B cell (primary cell): ENCODE measurements at regions not wholly inside any gene's neighbourhood (a gene's known extent, or its start where the extent isn't known, plus 50 kb on each side); places are given as distances from the start of the nearest gene placed in this dataset.

ENCODE experiments used
- ATAC-seq: fragments of 200-7000 bp; cut with Tn5 transposase; one replicate; pipeline ENCODE4 v1.10.0; 2021; ENCODE audit warnings: low read depth, mild to moderate bottlenecking, moderate number of reproducible peaks, moderate library complexity
- CTCF ChIA-PET: fragments of 350-600 bp; sonication (Branson Sonifier 250); formaldehyde crosslinking; loops from one replicate; lab custom pipeline; 2021; ENCODE audit warnings: antibody characterized with exemption, inconsistent platforms; lab: Charles Lee
- POLR2A ChIA-PET: fragments of 350-600 bp; sonication (Branson Sonifier 250); formaldehyde crosslinking; loops from one replicate; lab custom pipeline; 2021; ENCODE audit warnings: antibody characterized with exemption; lab: Charles Lee
- DNase-seq: peaks from one replicate; pipeline ENCODE4 v3.0.0; 2013
- H2AFZ ChIP-seq: 2 replicates; pipeline ENCODE4 v1.6.1; 2012; ENCODE audit warnings: mild to moderate bottlenecking, low read depth, low read length; ENCODE audit not compliant: insufficient read depth, poor library complexity, severe bottlenecking
- H3K27ac ChIP-seq, 2 donors: 1 replicate in 1 of 2; 2 replicates in 1 of 2; pipeline ENCODE4 v1.5.1; 2012 to 2013; ENCODE audit warnings: low read length in 2 of 2, mild to moderate bottlenecking in 2 of 2, moderate library complexity in 1 of 2
- H3K27me3 ChIP-seq, 4 experiments: fragments of 200-600 bp in 1 of 4; sonication (generic) in 1 of 4; replicated peaks in 1 of 4; 1 replicate in 2 of 4; 2 replicates in 2 of 4; pipeline versions ENCODE4 v1.6.1 to v1.7.0; 2013 to 2016; ENCODE audit warnings: low read length in 3 of 4, mild to moderate bottlenecking in 2 of 4, mixed read lengths in 1 of 4, moderate library complexity in 1 of 4; ENCODE audit not compliant: insufficient read depth in 4 of 4, control insufficient read depth in 3 of 4; ENCODE audit errors: control extremely low read depth in 1 of 4
- H3K36me3 ChIP-seq, 2 experiments: replicated peaks in 1 of 2; 1 replicate in 1 of 2; 2 replicates in 1 of 2; pipeline versions ENCODE4 v1.6.1 to v1.7.1; 2013; ENCODE audit warnings: low read length in 1 of 2; ENCODE audit not compliant: insufficient read depth in 2 of 2, control insufficient read depth in 1 of 2; ENCODE audit errors: control extremely low read depth in 1 of 2, extremely low read depth in 1 of 2
- H3K4me1 ChIP-seq, 2 donors: fragments of 200-600 bp in 1 of 2; sonication (generic) in 1 of 2; 1 replicate in 1 of 2; 2 replicates in 1 of 2; pipeline versions ENCODE4 v1.5.1 to v1.6.1; 2013 to 2017; ENCODE audit warnings: low read length in 2 of 2; ENCODE audit not compliant: control insufficient read depth in 2 of 2, insufficient read depth in 2 of 2
- H3K4me2 ChIP-seq: replicated peaks from 2 replicates; pipeline ENCODE3; 2012; ENCODE audit warnings: mild to moderate bottlenecking, low read depth, low read length; ENCODE audit not compliant: poor library complexity, severe bottlenecking
- H3K4me3 ChIP-seq, 5 experiments: fragments of 200-600 bp in 1 of 5; sonication (generic) in 1 of 5; 1 replicate in 3 of 5; 2 replicates in 2 of 5; pipeline versions ENCODE4 v1.5.1 to v1.7.0; 2011 to 2016; ENCODE audit warnings: low read length in 4 of 5, mild to moderate bottlenecking in 4 of 5, low read depth in 2 of 5, control low read depth in 1 of 5, moderate library complexity in 1 of 5; ENCODE audit not compliant: insufficient read depth in 1 of 5; ENCODE audit errors: control extremely low read depth in 1 of 5, extremely low read depth in 1 of 5
- H3K79me2 ChIP-seq: fragments of 200-600 bp; sonication (generic); one replicate; pipeline ENCODE4 v1.6.0; 2016; ENCODE audit warnings: low read length; ENCODE audit not compliant: control insufficient read depth, insufficient read depth
- H3K9ac ChIP-seq: fragments of 200-600 bp; sonication (generic); 2 replicates; pipeline ENCODE4 v1.6.1; 2017; ENCODE audit warnings: mild to moderate bottlenecking, low read length, moderate library complexity
- H3K9me3 ChIP-seq, 3 donors: one replicate each; pipeline versions ENCODE4 v1.6.1 to v1.7.1; 2013; ENCODE audit warnings: low read length in 2 of 3; ENCODE audit not compliant: control insufficient read depth in 2 of 3, insufficient read depth in 1 of 3; ENCODE audit errors: control extremely low read depth in 1 of 3
- H4K20me1 ChIP-seq: 2 replicates; pipeline ENCODE4 v1.6.0; 2012; ENCODE audit warnings: mild to moderate bottlenecking, low read length; ENCODE audit not compliant: insufficient read depth, control insufficient read depth, poor library complexity, severe bottlenecking
- H3K27ac Mint-ChIP-seq: one replicate; pipeline ENCODE4 v1.8.0; 2021; ENCODE audit warnings: mixed read lengths
- H3K27me3 Mint-ChIP-seq: one replicate; pipeline ENCODE4 v1.8.0; 2021; ENCODE audit warnings: mixed read lengths
- H3K4me1 Mint-ChIP-seq: one replicate; pipeline ENCODE4 v1.8.0; 2021; ENCODE audit warnings: mixed read lengths
- H3K4me3 Mint-ChIP-seq: one replicate; pipeline ENCODE4 v1.8.0; 2021; ENCODE audit warnings: mixed read lengths
- H3K9me3 Mint-ChIP-seq: one replicate; pipeline ENCODE4 v1.8.0; 2022; ENCODE audit warnings: mixed read lengths; ENCODE audit not compliant: insufficient read depth
- EZH2 ChIP-seq: IDR thresholded peaks from 2 replicates; pipeline ENCODE4 v1.6.1; 2012; ENCODE audit warnings: borderline replicate concordance, low read depth, mild to moderate bottlenecking, moderate library complexity, low read length; ENCODE audit not compliant: insufficient read depth, poor library complexity, severe bottlenecking
- WGBS: methylation state at CpG from one replicate; pipeline ENCODE4 v1.1.5; 2013; ENCODE audit warnings: missing lambda C conversion rate; ENCODE audit not compliant: insufficient coverage; 5-methylcytosine and 5-hydroxymethylcytosine counted together
- intact Hi-C: fragments of 100-400 bp; cut with micrococcal nuclease; formaldehyde crosslinking; loops from one replicate; pipeline ENCODE4 v1.10.0; 2022
- TF ChIP-seq, protein P1 (sequence below): fragments of 200-600 bp; IDR thresholded peaks from one replicate; pipeline ENCODE4 v1.8.0; 2022; ENCODE audit warnings: antibody characterized with exemption, mild to moderate bottlenecking

DNA sequence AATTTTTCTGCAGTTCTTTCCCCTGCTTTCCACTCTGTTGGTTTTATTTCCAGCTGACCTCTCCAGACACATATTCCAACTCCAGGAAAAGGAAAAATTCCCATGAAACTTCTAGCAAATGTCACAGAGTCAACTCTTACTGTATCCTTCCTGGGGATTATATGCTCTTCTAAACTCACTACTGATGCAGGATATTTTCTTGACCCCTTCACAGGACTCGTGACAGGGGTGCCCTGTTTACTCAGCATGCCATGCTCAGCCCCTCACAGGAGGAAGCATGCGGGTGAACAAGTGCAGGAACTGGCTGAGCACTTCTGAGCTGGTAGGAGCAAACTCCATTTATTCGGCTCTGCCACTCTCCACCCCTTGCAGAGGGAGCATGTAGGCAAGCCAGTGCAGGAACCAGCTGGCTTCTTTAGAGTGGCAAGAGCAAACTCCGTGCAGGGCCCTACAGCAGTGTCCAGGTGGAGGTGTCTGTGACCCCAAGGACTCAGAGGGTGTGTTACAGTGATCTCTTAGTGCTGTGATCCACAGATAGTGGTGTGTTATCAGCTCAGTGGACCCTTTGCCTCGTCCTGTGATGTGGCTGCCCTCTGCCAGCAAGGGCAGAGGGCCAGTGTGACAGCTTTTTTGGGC, 413.6 kb upstream of the GRM7 start:
- TF ChIP-seq EZH2, result no peak
- TF ChIP-seq, protein P1, sequence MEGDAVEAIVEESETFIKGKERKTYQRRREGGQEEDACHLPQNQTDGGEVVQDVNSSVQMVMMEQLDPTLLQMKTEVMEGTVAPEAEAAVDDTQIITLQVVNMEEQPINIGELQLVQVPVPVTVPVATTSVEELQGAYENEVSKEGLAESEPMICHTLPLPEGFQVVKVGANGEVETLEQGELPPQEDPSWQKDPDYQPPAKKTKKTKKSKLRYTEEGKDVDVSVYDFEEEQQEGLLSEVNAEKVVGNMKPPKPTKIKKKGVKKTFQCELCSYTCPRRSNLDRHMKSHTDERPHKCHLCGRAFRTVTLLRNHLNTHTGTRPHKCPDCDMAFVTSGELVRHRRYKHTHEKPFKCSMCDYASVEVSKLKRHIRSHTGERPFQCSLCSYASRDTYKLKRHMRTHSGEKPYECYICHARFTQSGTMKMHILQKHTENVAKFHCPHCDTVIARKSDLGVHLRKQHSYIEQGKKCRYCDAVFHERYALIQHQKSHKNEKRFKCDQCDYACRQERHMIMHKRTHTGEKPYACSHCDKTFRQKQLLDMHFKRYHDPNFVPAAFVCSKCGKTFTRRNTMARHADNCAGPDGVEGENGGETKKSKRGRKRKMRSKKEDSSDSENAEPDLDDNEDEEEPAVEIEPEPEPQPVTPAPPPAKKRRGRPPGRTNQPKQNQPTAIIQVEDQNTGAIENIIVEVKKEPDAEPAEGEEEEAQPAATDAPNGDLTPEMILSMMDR, result no peak
- H3K27me3 ChIP-seq, result no peaks in the 10 kb centered on the region
- no peaks in the 10 kb centered on the region for H3K79me2 ChIP-seq
- no peaks in the 10 kb centered on the region for H3K36me3 ChIP-seq
- H3K4me2 ChIP-seq, result no peak overlapping the region
- POLR2A ChIA-PET, result no interaction called here
- intact Hi-C loops, result no loop called here
- H3K27ac ChIP-seq, result no peak overlapping the region
- H3K9me3 Mint-ChIP-seq, result no peaks in the 10 kb centered on the region
- no peaks in the 10 kb centered on the region for H3K4me1 ChIP-seq
- H3K27me3 Mint-ChIP-seq, result no peaks in the 10 kb centered on the region
- no peak overlapping the region for H2AFZ ChIP-seq
- ATAC-seq (no peak), DNase-seq (no peak)
- H3K27ac Mint-ChIP-seq, result no peak overlapping the region
- WGBS, result 84% methylated on average over 5 of the region's 5 CpGs
- H3K4me3 Mint-ChIP-seq, result no peak overlapping the region
- H3K4me1 Mint-ChIP-seq, result peaks cover 8% of the 10 kb centered on the region
- H3K9ac ChIP-seq, result no peak overlapping the region
- H4K20me1 ChIP-seq, result no peaks in the 10 kb centered on the region
- CTCF ChIA-PET, result no interaction called here
- H3K4me3 ChIP-seq, result no peak overlapping the region
- H3K9me3 ChIP-seq, result peaks cover 0 to 5% (median 0%) of the 10 kb centered on the region in 3 donors

DNA sequence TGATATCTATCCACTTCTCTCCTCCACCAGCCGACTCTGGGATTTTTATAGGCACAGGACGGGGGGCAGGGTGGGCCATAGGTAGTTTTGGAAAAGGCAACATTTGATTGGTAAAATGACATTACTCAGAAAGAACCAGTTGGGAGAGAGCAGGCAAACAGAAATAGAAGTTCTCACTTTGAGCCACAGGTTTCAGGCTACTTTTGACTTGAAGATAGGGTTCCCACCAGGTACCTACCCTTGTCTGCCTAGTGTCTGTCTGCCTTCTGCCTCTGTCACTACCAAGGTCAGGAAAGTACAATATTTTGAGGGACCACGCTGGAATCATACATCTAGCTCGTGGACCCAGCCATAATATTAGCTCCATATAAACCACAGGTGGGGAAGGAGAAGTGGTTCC, 412.9 kb upstream of the GRM7 start:
- H3K4me2 ChIP-seq, result no peak overlapping the region
- no peaks in the 10 kb centered on the region for H3K27me3 Mint-ChIP-seq
- no peak overlapping the region for H3K4me3 Mint-ChIP-seq
- intact Hi-C loops, result no loop called here
- H3K27ac ChIP-seq, result no peak overlapping the region
- H3K27ac Mint-ChIP-seq, result no peak overlapping the region
- H3K36me3 ChIP-seq, result no peaks in the 10 kb centered on the region
- H3K27me3 ChIP-seq, result no peaks in the 10 kb centered on the region
- no peak overlapping the region for H3K4me3 ChIP-seq
- no peak for TF ChIP-seq EZH2
- TF ChIP-seq, protein P1, result no peak
- DNase-seq (no peak), ATAC-seq (no peak)
- H3K9me3 ChIP-seq, result peaks cover 0 to 5% (median 0%) of the 10 kb centered on the region in 3 donors
- H3K9ac ChIP-seq, result no peak overlapping the region
- CTCF ChIA-PET, result no interaction called here
- H3K79me2 ChIP-seq, result no peaks in the 10 kb centered on the region
- peaks cover 8% of the 10 kb centered on the region for H3K4me1 Mint-ChIP-seq
- H4K20me1 ChIP-seq, result no peaks in the 10 kb centered on the region
- no peaks in the 10 kb centered on the region for H3K9me3 Mint-ChIP-seq
- POLR2A ChIA-PET, result no interaction called here
- H2AFZ ChIP-seq, result no peak overlapping the region
- H3K4me1 ChIP-seq, result no peaks in the 10 kb centered on the region
- 100% methylated on average over 1 of the region's 4 CpGs for WGBS
